ENCODE measurements at regions not wholly inside any gene's neighbourhood (a gene's known extent, or its start where the extent isn't known, plus 50 kb on each side); places are given as distances from the start of the nearest gene placed in this dataset.

- H3K27me3 ChIP-seq: no peaks in the 10 kb centered on the region
- intact Hi-C loops (cut with DNase I; ENCODE audit: low total_unique reads) (no loop called here), in situ Hi-C loops (cut with MboI; ENCODE audit: low pct_ligation_motif_present in 1 of 4, low pct_unique_long_range_greater_than_20kb in 1 of 4, low sequenced_read_pairs in 3 of 4) (no loop called here)
- no peaks in the 10 kb centered on the region for H3K36me3 ChIP-seq
- H3K27ac ChIP-seq: no peak overlapping the region
- no peak for DNase-seq
- no peak for TF ChIP-seq POLR2A (IDR thresholded peaks at IDR 0.05)
- no peak for TF ChIP-seq EP300 (IDR thresholded peaks at IDR 0.05; ENCODE audit: low read depth)
- no peak for TF ChIP-seq POLR2AphosphoS5 (IDR thresholded peaks at IDR 0.05)
- TF ChIP-seq, protein P1, sequence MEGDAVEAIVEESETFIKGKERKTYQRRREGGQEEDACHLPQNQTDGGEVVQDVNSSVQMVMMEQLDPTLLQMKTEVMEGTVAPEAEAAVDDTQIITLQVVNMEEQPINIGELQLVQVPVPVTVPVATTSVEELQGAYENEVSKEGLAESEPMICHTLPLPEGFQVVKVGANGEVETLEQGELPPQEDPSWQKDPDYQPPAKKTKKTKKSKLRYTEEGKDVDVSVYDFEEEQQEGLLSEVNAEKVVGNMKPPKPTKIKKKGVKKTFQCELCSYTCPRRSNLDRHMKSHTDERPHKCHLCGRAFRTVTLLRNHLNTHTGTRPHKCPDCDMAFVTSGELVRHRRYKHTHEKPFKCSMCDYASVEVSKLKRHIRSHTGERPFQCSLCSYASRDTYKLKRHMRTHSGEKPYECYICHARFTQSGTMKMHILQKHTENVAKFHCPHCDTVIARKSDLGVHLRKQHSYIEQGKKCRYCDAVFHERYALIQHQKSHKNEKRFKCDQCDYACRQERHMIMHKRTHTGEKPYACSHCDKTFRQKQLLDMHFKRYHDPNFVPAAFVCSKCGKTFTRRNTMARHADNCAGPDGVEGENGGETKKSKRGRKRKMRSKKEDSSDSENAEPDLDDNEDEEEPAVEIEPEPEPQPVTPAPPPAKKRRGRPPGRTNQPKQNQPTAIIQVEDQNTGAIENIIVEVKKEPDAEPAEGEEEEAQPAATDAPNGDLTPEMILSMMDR (IDR thresholded peaks at IDR 0.05): no peak
- H3K4me1 ChIP-seq: no peaks in the 10 kb centered on the region
- no peak overlapping the region for H3K4me3 ChIP-seq
- no peaks in the 10 kb centered on the region for H3K9me3 ChIP-seq
Observed at GRCh38 chr7:96855139-96855538, 145.5 kb upstream of the SEM1 start.

GRCh38 chr7:96855691-96856090 is 146.0 kb upstream of the SEM1 start:
- in situ Hi-C loops (cut with MboI; ENCODE audit: low pct_ligation_motif_present in 1 of 4, low pct_unique_long_range_greater_than_20kb in 1 of 4, low sequenced_read_pairs in 3 of 4): no loop called here
- DNase-seq: no peak
- Histone ChIP-seq H3K9me3 (no peaks in the 10 kb centered on the region), H3K4me1 (no peaks in the 10 kb centered on the region), H3K27me3 (no peaks in the 10 kb centered on the region), H3K27ac (no peak overlapping the region), H3K36me3 (no peaks in the 10 kb centered on the region), H3K4me3 (no peak overlapping the region)
- WGBS, 2 donors (ENCODE audit: low coverage in 1 of 2): 58 to 63% methylated on average over 1 of the region's 1 CpG
- TF ChIP-seq EP300 (IDR thresholded peaks at IDR 0.05; ENCODE audit: low read depth): no peak
- TF ChIP-seq POLR2A (IDR thresholded peaks at IDR 0.05): no peak
- TF ChIP-seq POLR2AphosphoS5 (IDR thresholded peaks at IDR 0.05): no peak
- TF ChIP-seq, protein P1 (IDR thresholded peaks at IDR 0.05): no peak
- intact Hi-C loops (cut with DNase I; ENCODE audit: low total_unique reads): no loop called here

DNA sequence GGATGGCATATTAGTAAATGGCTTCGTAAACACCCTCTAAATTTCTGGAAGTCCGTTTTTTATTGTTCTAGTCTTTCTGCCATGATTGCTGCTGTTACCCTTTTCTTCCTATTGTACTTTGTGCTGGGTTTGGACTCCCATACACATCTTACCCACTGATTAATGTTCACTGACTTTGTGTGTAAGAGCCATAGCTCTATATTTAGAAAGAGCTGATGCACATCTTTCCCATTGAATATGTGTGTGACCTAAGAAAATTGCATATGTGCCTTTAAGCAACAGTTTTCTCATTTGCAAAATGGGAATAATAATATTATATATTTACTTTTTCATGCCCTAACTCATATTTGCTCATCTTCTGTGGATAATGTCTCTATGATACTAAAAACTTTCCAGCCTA is 135.8 kb upstream of the DLX6 start:
- no peaks in the 10 kb centered on the region for H3K4me1 ChIP-seq
- WGBS, 2 donors (ENCODE audit: low coverage in 1 of 2): 50 to 56% methylated on average over 2 of the region's 2 CpGs
- H3K4me3 ChIP-seq: no peak overlapping the region
- H3K27me3 ChIP-seq: no peaks in the 10 kb centered on the region
- TF ChIP-seq POLR2A (IDR thresholded peaks at IDR 0.05) (no peak), EP300 (IDR thresholded peaks at IDR 0.05; ENCODE audit: low read depth) (no peak), POLR2AphosphoS5 (IDR thresholded peaks at IDR 0.05) (no peak)
- TF ChIP-seq, protein P1 (IDR thresholded peaks at IDR 0.05): no peak
- intact Hi-C loops (cut with DNase I; ENCODE audit: low total_unique reads): no loop called here
- no peaks in the 10 kb centered on the region for H3K36me3 ChIP-seq
- in situ Hi-C loops (cut with MboI; ENCODE audit: low pct_ligation_motif_present in 1 of 4, low pct_unique_long_range_greater_than_20kb in 1 of 4, low sequenced_read_pairs in 3 of 4): no loop called here
- DNase-seq: no peak
- H3K27ac ChIP-seq: no peak overlapping the region
- no peaks in the 10 kb centered on the region for H3K9me3 ChIP-seq

- TF ChIP-seq, protein P1 (IDR thresholded peaks at IDR 0.05): no peak
- TF ChIP-seq POLR2AphosphoS5 (IDR thresholded peaks at IDR 0.05) (no peak), POLR2A (IDR thresholded peaks at IDR 0.05) (no peak), EP300 (IDR thresholded peaks at IDR 0.05; ENCODE audit: low read depth) (no peak)
- in situ Hi-C loops (cut with MboI; ENCODE audit: low pct_ligation_motif_present in 1 of 4, low pct_unique_long_range_greater_than_20kb in 1 of 4, low sequenced_read_pairs in 3 of 4) (no loop called here), intact Hi-C loops (cut with DNase I; ENCODE audit: low total_unique reads) (no loop called here)
- no peaks in the 10 kb centered on the region for H3K4me1 ChIP-seq
- no peaks in the 10 kb centered on the region for H3K9me3 ChIP-seq
- 55 to 67% methylated on average over 2 of the region's 2 CpGs for WGBS, 2 donors (ENCODE audit: low coverage in 1 of 2)
- no peak overlapping the region for H3K4me3 ChIP-seq
- DNase-seq: no peak
- no peaks in the 10 kb centered on the region for H3K27me3 ChIP-seq
- H3K27ac ChIP-seq: no peak overlapping the region
- no peaks in the 10 kb centered on the region for H3K36me3 ChIP-seq
Observed at GRCh38 chr7:96870185-96870584, 135.2 kb upstream of the DLX6 start.

All from transverse colon (tissue), 4 donors.